PC-3 (cell line): ENCODE measurements at regions not wholly inside any gene's neighbourhood (a gene's known extent, or its start where the extent isn't known, plus 50 kb on each side); places are given as distances from the start of the nearest gene placed in this dataset.

Source experiments
- CTCF ChIP-seq: fragments of 300-600 bp; sonication (generic); conservative IDR thresholded peaks from 2 replicates; pipeline ENCODE4 v1.5.1; 2017; ENCODE audit warnings: antibody characterized with exemption, low read depth, mild to moderate bottlenecking, low read length
- EZH2 ChIP-seq: fragments of 300-600 bp; sonication (generic); IDR thresholded peaks from one replicate; pipeline ENCODE4 v1.6.1; 2017; ENCODE audit warnings: antibody characterized with exemption, mild to moderate bottlenecking, low read length; ENCODE audit not compliant: unreplicated experiment

- TF ChIP-seq CTCF, result no peak
- TF ChIP-seq EZH2, result no peak
Measured at GRCh38 chr12:116441292-116441691, 117.9 kb upstream of the MAP1LC3B2 start.
